Endothelial cell of umbilical vein (primary cell): ENCODE measurements at regions not wholly inside any gene's neighbourhood (a gene's known extent, or its start where the extent isn't known, plus 50 kb on each side); places are given as distances from the start of the nearest gene placed in this dataset.
A peak's percentile ranks its signal among the peaks of the same experiment; 100 is the strongest.

ENCODE experiments used
- BruUV-seq: library from RNA; stranded (reverse); fragments of 400-500 nt; replicated peaks from 2 replicates; lab custom pipeline; 2021; lab: Mats Ljungman, UMichigan
- CTCF ChIA-PET: fragments of 300-600, 350-600 bp; sonication (Branson Sonifier 250); formaldehyde crosslinking; loops from one replicate; lab custom pipeline; 2021; ENCODE audit warnings: antibody characterized with exemption, inconsistent platforms; lab: Charles Lee
- POLR2A ChIA-PET: fragments of 300-600, 350-600 bp; sonication (Branson Sonifier 250); formaldehyde crosslinking; loops from one replicate; lab custom pipeline; 2021; ENCODE audit warnings: antibody characterized with exemption, inconsistent platforms; lab: Charles Lee
- DNase-seq: peaks from one replicate; pipeline ENCODE4 v3.0.0-alpha.2; 2011; ENCODE audit warnings: low read depth, low spot score
- FAIRE-seq: peaks from 2 replicates; lab custom pipeline; 2011; peaks lifted over from hg19 to GRCh38; lab: Jason Lieb, UNC
- H2AFZ ChIP-seq: 2 replicates; pipeline ENCODE4 v1.6.0; 2012; ENCODE audit warnings: low read depth, low read length, control low read depth, inconsistent platforms
- H3K27ac ChIP-seq: 2 replicates; pipeline ENCODE4 v1.5.1; 2011; ENCODE audit warnings: low read depth, mild to moderate bottlenecking, control low read depth, low read length, moderate library complexity; ENCODE audit not compliant: insufficient read depth
- H3K27me3 ChIP-seq, 2 experiments: 2 replicates each; pipeline versions ENCODE4 v1.6.0 to v1.6.1; 2011; ENCODE audit warnings: low read length in 2 of 2, mixed read lengths in 1 of 2; ENCODE audit not compliant: control insufficient read depth in 2 of 2, insufficient read depth in 2 of 2
- H3K36me3 ChIP-seq, 2 experiments: 2 replicates in 1 of 2; 3 replicates in 1 of 2; pipeline ENCODE4 v1.5.1; 2011; ENCODE audit warnings: low read length in 2 of 2, mild to moderate bottlenecking in 1 of 2, moderate library complexity in 1 of 2; ENCODE audit not compliant: control insufficient read depth in 2 of 2, insufficient read depth in 2 of 2; ENCODE audit errors: extremely low read depth in 1 of 2
- H3K4me1 ChIP-seq: 3 replicates; pipeline ENCODE4 v1.5.1; 2011; ENCODE audit warnings: mild to moderate bottlenecking, low read length; ENCODE audit not compliant: control insufficient read depth, insufficient read depth; ENCODE audit errors: extremely low read depth
- H3K4me2 ChIP-seq: 2 replicates; pipeline ENCODE4 v1.6.1; 2011; ENCODE audit warnings: low read length, control low read depth, mixed read lengths; ENCODE audit not compliant: insufficient read depth
- H3K4me3 ChIP-seq, 3 experiments: fragments of 200-600 bp in 1 of 3; sonication (generic), shearing (Covaris generic) in 1 of 3; replicated peaks in 1 of 3; 2 replicates each; pipeline ENCODE4 v1.5.1; 2011 to 2016; ENCODE audit warnings: control low read depth in 3 of 3, low read length in 3 of 3, mild to moderate bottlenecking in 2 of 3, inconsistent platforms in 1 of 3, low read depth in 1 of 3, moderate library complexity in 1 of 3; ENCODE audit not compliant: insufficient read depth in 1 of 3
- H3K79me2 ChIP-seq: 2 replicates; pipeline ENCODE4 v1.6.0; 2012; ENCODE audit warnings: low read length, inconsistent platforms; ENCODE audit not compliant: control insufficient read depth, insufficient read depth
- H3K9ac ChIP-seq: replicated peaks from 2 replicates; pipeline ENCODE3; 2011; ENCODE audit warnings: low read length, control low read depth; ENCODE audit not compliant: insufficient read depth; ENCODE audit errors: extremely low read depth
- H3K9me1 ChIP-seq: replicated peaks from 3 replicates; pipeline ENCODE4 v1.6.0; 2011; ENCODE audit warnings: mild to moderate bottlenecking, low read length; ENCODE audit not compliant: control insufficient read depth, insufficient read depth; ENCODE audit errors: extremely low read depth
- H3K9me3 ChIP-seq: replicated peaks from 2 replicates; pipeline ENCODE4 v1.5.1; 2012; ENCODE audit warnings: low read length, inconsistent platforms; ENCODE audit not compliant: control insufficient read depth, insufficient read depth
- H4K20me1 ChIP-seq: replicated peaks from 2 replicates; pipeline ENCODE3; 2011; ENCODE audit warnings: mild to moderate bottlenecking, low read length; ENCODE audit not compliant: control insufficient read depth, insufficient read depth; ENCODE audit errors: extremely low read depth
- CTCF ChIP-seq, 2 donors: IDR thresholded peaks; 1 replicate in 1 of 2; 2 replicates in 1 of 2; pipeline ENCODE4 v1.5.1; 2011; ENCODE audit warnings: low read length in 2 of 2, mild to moderate bottlenecking in 2 of 2, moderate library complexity in 2 of 2, control low read depth in 1 of 2, inconsistent platforms in 1 of 2, low read depth in 1 of 2; ENCODE audit not compliant: insufficient read depth in 1 of 2; ENCODE audit errors: extremely low read depth in 1 of 2
- EZH2 ChIP-seq: IDR thresholded peaks from 2 replicates; pipeline ENCODE4 v1.6.1; 2012; ENCODE audit warnings: borderline replicate concordance, low read depth, mild to moderate bottlenecking, moderate library complexity, low read length, inconsistent platforms; ENCODE audit not compliant: severe bottlenecking
- FOS ChIP-seq: IDR thresholded peaks from 2 replicates; pipeline ENCODE4 v1.6.1; 2011; ENCODE audit warnings: mild to moderate bottlenecking, low read length, moderate library complexity, borderline replicate concordance; ENCODE audit not compliant: insufficient read depth
- GATA2 ChIP-seq: IDR thresholded peaks from 2 replicates; pipeline ENCODE4 v1.7.0; 2011; ENCODE audit warnings: low read depth, mild to moderate bottlenecking, moderate library complexity, mixed read lengths, low read length; ENCODE audit not compliant: insufficient read length, insufficient read depth
- JUN ChIP-seq: IDR thresholded peaks from 2 replicates; pipeline ENCODE4 v1.6.1; 2011; ENCODE audit warnings: borderline replicate concordance, low read depth; ENCODE audit not compliant: insufficient read length, insufficient read depth
- MAX ChIP-seq: IDR thresholded peaks from 2 replicates; pipeline ENCODE4 v1.6.1; 2011; ENCODE audit not compliant: insufficient read depth, insufficient read length
- MYC ChIP-seq: IDR thresholded peaks from one replicate; pipeline ENCODE4 v1.6.1; 2011; ENCODE audit warnings: mild to moderate bottlenecking, low read depth, low read length
- POLR2A ChIP-seq: IDR thresholded peaks from 2 replicates; pipeline ENCODE4 v1.6.1; 2012; ENCODE audit warnings: low read depth, mild to moderate bottlenecking, control low read depth, low read length
- POLR2AphosphoS5 ChIP-seq: IDR thresholded peaks from 2 replicates; pipeline ENCODE4 v1.6.1; 2012; ENCODE audit warnings: low read depth, mild to moderate bottlenecking, control low read depth, low read length, moderate library complexity; ENCODE audit not compliant: insufficient read depth
- dilution Hi-C: fragments of 300-500 bp; cut with MboI; formaldehyde crosslinking; loops from one replicate; pipeline ENCODE4 v1.15.0; 2019; ENCODE audit warnings: low sequenced_read_pairs; ENCODE audit not compliant: extremely low pct_ligation_motif_present
- intact Hi-C: fragments of 100-400 bp; cut with micrococcal nuclease; formaldehyde crosslinking; loops from one replicate; pipeline ENCODE4 v1.10.0; 2022

GRCh38 chr4:79185526-79186045, 140.3 kb downstream of the NAA11 start:
- no TSS peak for BruUV-seq
- Histone ChIP-seq H3K27me3 (no peaks in the 10 kb centered on the region), H4K20me1 (no peaks in the 10 kb centered on the region), H3K4me3 (no peak overlapping the region), H3K4me1 (no peaks in the 10 kb centered on the region), H3K27ac (no peak overlapping the region), H3K36me3 (no peaks in the 10 kb centered on the region), H3K9me3 (no peaks in the 10 kb centered on the region), H3K79me2 (no peaks in the 10 kb centered on the region), H3K9ac (no peak overlapping the region), H3K4me2 (no peak overlapping the region), H3K9me1 (no peaks in the 10 kb centered on the region), H2AFZ (no peak overlapping the region)
- CTCF ChIA-PET: no interaction called here
- FAIRE-seq (peak; percentile 42), DNase-seq (no peak)
- POLR2A ChIA-PET: no interaction called here
- intact Hi-C loops (no loop called here), dilution Hi-C loops (no loop called here)
- TF ChIP-seq CTCF (IDR thresholded peaks at IDR 0.05; ENCODE audit: extremely low read depth in 1 of 2, insufficient read depth in 1 of 2, low read depth in 1 of 2, low read length in 2 of 2) (no peak), GATA2 (no peak), JUN (no peak), MYC (no peak), POLR2A (no peak), MAX (no peak), FOS (no peak), POLR2AphosphoS5 (no peak), EZH2 (no peak)
